GM18868 (cell line): ENCODE measurements at regions not wholly inside any gene's neighbourhood (a gene's known extent, or its start where the extent isn't known, plus 50 kb on each side); places are given as distances from the start of the nearest gene placed in this dataset.
A peak's percentile ranks its signal among the peaks of the same experiment; 100 is the strongest.

ENCODE experiments used
- ATAC-seq: cut with Tn5 transposase; IDR thresholded peaks from one replicate; pipeline ENCODE4 v1.9.1; 2021; ENCODE audit warnings: mild to moderate bottlenecking, moderate library complexity; ENCODE audit not compliant: unreplicated experiment

GRCh38 chr3:152185891-152186630 is 82.7 kb upstream of the MBNL1 start:
- ATAC-seq: no peak

DNA sequence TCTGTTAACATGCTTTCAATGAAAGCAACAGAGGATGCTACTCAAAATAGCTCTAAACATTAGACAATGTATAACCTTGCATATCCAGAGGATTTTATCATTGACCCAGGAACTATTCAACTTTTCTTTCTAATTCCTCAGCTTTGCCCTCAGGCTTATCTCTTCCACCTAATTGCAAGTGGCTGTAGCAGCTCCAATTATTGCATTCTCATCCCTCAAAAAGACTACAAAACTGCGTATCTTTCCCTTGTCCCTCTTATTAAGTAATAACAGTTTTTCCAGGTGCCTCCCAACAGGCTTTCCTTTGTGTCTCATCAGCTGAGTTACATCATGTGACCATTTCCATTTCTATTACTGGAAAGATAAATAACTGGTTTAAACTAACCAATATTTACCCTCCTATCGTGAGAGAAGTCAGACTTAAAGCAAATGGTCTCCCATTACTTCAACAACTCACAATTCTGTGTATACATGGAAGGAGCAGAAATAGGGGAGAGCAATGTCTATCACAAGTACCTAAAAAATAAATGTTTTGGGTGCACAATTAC is 78.0 kb upstream of the MBNL1 start:
- ATAC-seq: no peak

GRCh38 chr3:152192050-152192449 is 76.7 kb upstream of the MBNL1 start:
- ATAC-seq: no peak

- peak; percentile 10 for ATAC-seq
Observed at GRCh38 chr3:152192936-152193672, 75.6 kb upstream of the MBNL1 start.

- ATAC-seq: peak; percentile 63
Observed at GRCh38 chr3:152193673-152194267, 75.0 kb upstream of the MBNL1 start.

- no peak for ATAC-seq
Observed at GRCh38 chr3:152195206-152195605, 73.5 kb upstream of the MBNL1 start.

- peak; percentile 61 for ATAC-seq
Observed at GRCh38 chr3:152196782-152197181, 71.9 kb upstream of the MBNL1 start.

GRCh38 chr3:152197451-152197850 is 71.3 kb upstream of the MBNL1 start:
- peak; percentile 18 for ATAC-seq

- peak; percentile 25 for ATAC-seq
Observed at GRCh38 chr3:152197937-152198336, 70.8 kb upstream of the MBNL1 start.

- no peak for ATAC-seq
Observed at GRCh38 chr3:152198665-152199064, 70.1 kb upstream of the MBNL1 start.

GRCh38 chr3:152199102-152199840 is 69.5 kb upstream of the MBNL1 start:
- no peak for ATAC-seq

DNA sequence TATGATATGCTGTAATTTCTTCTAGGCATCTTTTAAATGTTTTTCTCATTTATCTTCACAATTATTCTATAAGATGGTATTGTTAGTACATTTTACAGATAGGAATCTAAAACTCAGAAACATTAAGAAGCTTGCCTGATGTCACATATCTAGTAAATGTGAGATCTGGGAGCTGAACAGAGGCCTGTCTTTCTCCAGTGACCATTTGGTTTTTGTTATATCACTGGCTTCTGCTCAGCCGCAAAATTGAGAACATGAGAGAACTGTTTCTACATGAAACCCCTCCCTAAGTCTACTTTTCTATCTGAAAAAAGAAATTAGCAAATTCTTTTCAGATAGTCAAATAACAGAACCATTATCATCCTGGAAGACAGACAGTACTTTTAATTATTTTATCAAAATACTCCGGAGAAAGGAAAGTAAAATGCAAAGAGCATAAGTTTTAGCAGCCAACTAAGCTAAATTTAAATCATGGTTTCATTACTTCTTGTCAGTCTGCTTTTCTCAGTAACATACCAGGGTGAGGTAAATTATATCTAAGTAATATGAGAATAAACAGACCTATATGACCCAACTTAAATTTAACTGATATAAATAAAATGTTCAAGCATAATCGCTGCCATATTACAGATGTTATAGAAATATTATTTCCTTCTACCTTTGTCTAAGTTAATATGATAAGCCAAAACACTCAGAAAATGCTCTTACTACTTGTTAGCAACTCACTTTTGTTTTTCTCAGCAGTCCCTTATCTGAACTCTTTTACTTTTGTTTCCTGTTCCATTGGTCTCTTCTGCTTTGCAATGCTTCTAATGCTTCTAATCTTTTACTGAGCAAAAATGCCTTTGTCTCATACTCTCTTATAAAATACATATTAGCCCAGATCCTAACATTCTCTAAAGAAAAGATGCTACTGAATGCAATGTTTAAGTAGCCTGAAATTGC is 68.0 kb upstream of the MBNL1 start:
- no peak for ATAC-seq

- ATAC-seq: peak; percentile 29
Observed at GRCh38 chr3:152202976-152203626, 65.6 kb upstream of the MBNL1 start.

DNA sequence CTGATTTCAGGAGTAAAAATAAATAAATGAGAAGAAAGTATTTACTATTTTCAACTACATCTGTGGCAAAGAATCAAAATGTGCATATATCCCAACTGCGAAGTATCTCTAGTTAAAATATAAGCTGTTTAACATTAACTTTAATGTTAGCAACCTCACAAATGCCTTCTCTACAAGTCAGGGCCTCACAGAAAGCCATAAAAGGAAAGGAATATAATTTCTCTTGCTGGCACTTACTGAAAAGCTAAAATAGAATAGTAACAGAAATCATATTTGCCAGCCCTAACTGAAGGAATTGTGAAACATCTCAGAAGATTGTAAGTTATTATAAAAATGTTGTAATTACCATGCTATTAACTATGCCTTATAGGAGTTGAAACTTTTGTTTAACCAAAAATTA is 65.1 kb upstream of the MBNL1 start:
- no peak for ATAC-seq

DNA sequence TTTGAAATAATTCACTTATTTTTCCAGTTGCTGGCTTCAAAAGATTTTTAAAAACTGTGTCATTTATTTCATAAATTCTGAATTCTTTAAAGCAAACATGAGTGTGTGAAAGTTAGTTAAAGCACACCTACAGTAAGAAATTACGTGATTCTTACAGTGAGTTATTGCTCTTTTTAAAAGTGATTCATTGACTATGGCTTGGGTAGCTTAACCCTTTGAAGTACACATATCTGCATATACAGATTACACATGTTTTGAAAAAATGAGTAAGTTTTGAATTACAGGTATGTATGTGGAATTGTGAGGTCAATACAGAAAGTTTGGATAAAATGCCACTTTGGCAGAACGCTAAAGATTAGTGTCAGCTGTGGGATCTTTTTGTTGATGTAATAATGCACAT is 64.5 kb upstream of the MBNL1 start:
- ATAC-seq: no peak

- peak; percentile 57 for ATAC-seq
Observed at GRCh38 chr3:152205097-152205593, 63.6 kb upstream of the MBNL1 start.

DNA sequence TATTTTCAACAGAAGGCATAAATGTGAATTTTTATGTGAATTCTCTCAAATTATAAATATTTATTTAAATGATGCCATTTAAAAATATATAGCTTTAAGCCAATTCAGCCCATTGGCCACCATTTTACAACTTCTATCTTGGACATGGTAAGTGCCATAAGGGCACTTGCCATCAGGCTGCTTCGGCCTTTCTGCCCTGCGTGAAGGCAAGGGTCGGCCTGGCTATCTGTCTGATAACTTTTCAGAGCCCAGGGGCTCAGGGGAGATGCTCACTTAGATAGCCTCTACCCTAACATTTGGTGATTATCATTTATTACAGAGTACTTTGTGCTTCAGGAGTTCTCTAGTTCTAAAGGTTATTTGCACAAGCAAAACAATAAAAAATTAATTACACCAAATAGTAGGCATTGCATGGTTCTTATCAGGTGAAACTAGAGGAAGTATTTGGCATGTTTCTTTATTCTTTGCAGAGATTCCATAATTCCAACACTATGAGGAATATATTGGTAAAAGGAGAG is 62.4 kb upstream of the MBNL1 start:
- ATAC-seq: no peak

DNA sequence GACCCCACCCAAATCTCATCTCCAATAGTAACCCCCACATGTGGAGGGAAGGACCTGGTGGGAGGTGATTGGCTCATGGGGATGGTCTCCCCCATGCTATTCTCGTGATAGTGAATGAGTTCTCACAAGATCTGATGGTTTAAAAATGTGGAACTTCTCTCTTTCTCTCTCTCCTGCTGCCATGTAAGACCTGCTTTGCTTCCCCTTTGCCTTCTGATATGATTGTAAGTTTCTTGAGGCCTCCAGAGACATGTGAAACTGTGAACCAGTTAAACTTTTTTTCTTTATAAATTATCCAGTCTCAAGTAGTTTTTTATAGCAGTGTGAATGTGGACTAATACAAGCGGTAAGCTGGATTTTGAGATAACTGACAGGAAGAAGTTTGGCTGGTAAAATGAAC is 60.3 kb upstream of the MBNL1 start:
- no peak for ATAC-seq

- ATAC-seq: no peak
Observed at GRCh38 chr3:152209060-152209459, 59.7 kb upstream of the MBNL1 start.
